ENCODE measurements at regions not wholly inside any gene's neighbourhood (a gene's known extent, or its start where the extent isn't known, plus 50 kb on each side); places are given as distances from the start of the nearest gene placed in this dataset.
"Not testable (repeated sequence)": the region's sequence is repeated elsewhere in the genome, so short reads cannot be mapped to it uniquely, and the experiment has no call there.

DNA sequence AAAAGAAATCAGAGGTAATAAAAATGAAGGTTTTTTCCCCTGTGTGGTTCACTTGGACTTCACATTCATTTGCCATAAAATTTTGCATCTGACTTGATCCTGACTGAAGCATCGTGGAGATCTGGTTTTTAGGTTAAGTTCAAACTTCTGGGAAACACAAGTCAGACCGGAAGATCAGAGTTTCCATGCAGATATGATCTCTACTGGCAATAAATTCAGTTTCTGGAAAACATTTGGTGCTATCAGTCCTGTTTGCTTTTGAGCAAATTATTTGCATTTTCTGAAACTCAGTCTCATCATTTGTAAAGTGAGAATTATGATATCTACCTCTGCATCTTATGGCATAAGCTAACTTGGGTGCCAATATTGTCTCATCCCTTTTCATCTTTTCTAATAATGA is 81.3 kb upstream of the KCNMA1 start:
- no peaks in the 10 kb centered on the region for H3K27me3 ChIP-seq (replicated peaks; ENCODE audit: insufficient read depth)
- DNase-seq (ENCODE audit: low spot score) (no peak), ATAC-seq (ENCODE audit: insufficient number of reproducible peaks, low FRiP score, low read depth) (no peak)
- TF ChIP-seq, protein P1, sequence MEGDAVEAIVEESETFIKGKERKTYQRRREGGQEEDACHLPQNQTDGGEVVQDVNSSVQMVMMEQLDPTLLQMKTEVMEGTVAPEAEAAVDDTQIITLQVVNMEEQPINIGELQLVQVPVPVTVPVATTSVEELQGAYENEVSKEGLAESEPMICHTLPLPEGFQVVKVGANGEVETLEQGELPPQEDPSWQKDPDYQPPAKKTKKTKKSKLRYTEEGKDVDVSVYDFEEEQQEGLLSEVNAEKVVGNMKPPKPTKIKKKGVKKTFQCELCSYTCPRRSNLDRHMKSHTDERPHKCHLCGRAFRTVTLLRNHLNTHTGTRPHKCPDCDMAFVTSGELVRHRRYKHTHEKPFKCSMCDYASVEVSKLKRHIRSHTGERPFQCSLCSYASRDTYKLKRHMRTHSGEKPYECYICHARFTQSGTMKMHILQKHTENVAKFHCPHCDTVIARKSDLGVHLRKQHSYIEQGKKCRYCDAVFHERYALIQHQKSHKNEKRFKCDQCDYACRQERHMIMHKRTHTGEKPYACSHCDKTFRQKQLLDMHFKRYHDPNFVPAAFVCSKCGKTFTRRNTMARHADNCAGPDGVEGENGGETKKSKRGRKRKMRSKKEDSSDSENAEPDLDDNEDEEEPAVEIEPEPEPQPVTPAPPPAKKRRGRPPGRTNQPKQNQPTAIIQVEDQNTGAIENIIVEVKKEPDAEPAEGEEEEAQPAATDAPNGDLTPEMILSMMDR (IDR thresholded peaks at IDR 0.05), result no peak
- no peaks in the 10 kb centered on the region for H3K36me3 ChIP-seq
- no peak overlapping the region for H3K27ac ChIP-seq
- no peaks in the 10 kb centered on the region for H3K9me3 ChIP-seq
- no peaks in the 10 kb centered on the region for H3K4me1 ChIP-seq (ENCODE audit: control insufficient read depth in 1 of 2, low read depth in 2 of 2)
- H3K4me3 ChIP-seq, result no peak overlapping the region

DNA sequence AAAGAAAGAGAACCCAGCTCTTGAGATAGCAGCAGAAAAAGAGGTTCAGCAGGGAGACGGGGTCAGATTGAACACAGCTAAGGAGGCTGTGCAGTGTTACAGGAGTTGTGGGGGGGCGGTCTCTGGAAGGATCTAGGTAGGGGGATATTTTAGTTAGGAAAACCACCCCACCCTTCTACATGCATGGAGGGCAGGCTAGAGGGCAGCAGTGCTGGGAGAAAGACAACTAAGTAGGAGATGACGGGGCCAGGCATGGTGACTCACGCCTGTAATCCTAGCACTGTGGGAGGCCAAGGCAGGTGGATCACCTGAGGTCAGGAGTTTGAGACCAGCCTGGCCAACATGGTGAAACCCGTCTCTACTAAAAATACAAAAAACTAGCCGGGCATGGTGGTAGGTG is 80.7 kb upstream of the KCNMA1 start:
- not testable (repeated sequence) for H3K36me3 ChIP-seq; H3K9me3 ChIP-seq; DNase-seq (ENCODE audit: low spot score); H3K27ac ChIP-seq; ATAC-seq (ENCODE audit: insufficient number of reproducible peaks, low FRiP score, low read depth); H3K27me3 ChIP-seq (replicated peaks; ENCODE audit: insufficient read depth); H3K4me3 ChIP-seq; H3K4me1 ChIP-seq (ENCODE audit: control insufficient read depth in 1 of 2, low read depth in 2 of 2)

DNA sequence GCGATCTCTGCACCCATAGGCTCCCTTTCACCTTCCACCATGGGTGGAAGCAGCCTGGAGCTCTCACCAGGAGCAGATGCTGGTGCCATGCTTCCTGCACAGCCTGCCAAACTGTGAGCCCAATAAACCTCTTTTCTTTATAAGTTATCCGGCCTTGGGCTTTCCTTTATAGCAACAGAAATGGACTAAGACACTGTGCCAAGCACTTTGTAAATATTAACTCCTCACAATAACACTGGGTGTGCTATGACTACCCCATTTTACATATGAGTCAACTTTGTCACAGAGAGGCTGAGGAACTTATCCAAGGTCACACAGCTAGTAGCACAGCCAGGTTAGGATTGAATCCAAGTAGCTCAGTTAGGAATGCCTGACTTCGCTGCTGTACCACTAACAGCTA is 79.7 kb upstream of the KCNMA1 start:
- no peak for DNase-seq (ENCODE audit: low spot score)
- no peaks in the 10 kb centered on the region for H3K36me3 ChIP-seq
- TF ChIP-seq, protein P1 (IDR thresholded peaks at IDR 0.05), result no peak
- H3K27ac ChIP-seq, result no peak overlapping the region
- H3K4me1 ChIP-seq (ENCODE audit: control insufficient read depth in 1 of 2, low read depth in 2 of 2), result no peaks in the 10 kb centered on the region
- no peaks in the 10 kb centered on the region for H3K27me3 ChIP-seq (replicated peaks; ENCODE audit: insufficient read depth)
- no peaks in the 10 kb centered on the region for H3K9me3 ChIP-seq
- H3K4me3 ChIP-seq, result no peak overlapping the region
- no peak for ATAC-seq (ENCODE audit: insufficient number of reproducible peaks, low FRiP score, low read depth)

DNA sequence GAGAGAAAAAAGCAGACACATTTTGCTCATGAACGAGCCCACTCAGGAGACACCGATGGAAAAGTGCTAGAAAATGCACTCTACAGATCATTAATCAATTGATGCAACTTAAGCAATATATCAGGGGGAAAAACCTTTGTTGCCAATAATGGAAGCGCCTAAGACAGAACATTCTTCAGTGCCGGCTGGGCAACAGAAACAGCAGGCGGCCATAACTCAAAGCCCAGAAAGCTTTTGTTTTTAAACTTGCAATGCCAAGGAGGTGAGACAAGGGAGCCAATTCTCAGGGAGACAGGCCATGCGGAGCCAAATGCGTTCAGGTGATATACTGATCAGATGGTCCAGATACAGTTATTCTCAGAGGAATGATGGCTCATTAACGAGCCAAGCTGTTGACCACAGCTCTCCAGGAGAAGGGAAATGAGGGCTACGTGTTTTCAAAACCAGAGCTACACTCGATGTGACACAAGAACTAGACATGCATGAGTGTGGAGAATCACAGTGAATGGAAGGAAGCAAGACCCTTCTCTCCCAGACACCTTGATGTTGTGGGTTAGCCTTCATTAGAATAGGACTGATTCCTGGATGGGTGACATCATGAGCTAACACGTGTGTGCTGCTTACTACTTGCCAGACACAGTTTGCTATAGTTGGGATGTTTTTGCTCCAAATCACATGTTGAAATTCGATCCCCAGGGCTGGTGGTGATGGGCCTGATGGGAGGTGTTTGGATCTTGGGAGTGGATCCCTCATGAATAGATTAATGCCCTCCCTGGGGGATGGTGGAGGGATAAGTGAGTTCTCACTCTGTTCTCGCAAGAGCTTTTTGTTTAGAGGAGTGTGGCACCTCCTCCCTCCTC is 79.1 kb upstream of the KCNMA1 start:
- no peak overlapping the region for H3K27ac ChIP-seq
- DNase-seq (ENCODE audit: low spot score), result no peak
- H3K27me3 ChIP-seq (replicated peaks; ENCODE audit: insufficient read depth), result no peaks in the 10 kb centered on the region
- no peaks in the 10 kb centered on the region for H3K36me3 ChIP-seq
- no peak for ATAC-seq (ENCODE audit: insufficient number of reproducible peaks, low FRiP score, low read depth)
- no peaks in the 10 kb centered on the region for H3K9me3 ChIP-seq
- TF ChIP-seq, protein P1 (IDR thresholded peaks at IDR 0.05), result no peak
- no peak overlapping the region for H3K4me3 ChIP-seq
- H3K4me1 ChIP-seq (ENCODE audit: control insufficient read depth in 1 of 2, low read depth in 2 of 2), result peaks cover 0 to under 1% of the 10 kb centered on the region in 2 donors

DNA sequence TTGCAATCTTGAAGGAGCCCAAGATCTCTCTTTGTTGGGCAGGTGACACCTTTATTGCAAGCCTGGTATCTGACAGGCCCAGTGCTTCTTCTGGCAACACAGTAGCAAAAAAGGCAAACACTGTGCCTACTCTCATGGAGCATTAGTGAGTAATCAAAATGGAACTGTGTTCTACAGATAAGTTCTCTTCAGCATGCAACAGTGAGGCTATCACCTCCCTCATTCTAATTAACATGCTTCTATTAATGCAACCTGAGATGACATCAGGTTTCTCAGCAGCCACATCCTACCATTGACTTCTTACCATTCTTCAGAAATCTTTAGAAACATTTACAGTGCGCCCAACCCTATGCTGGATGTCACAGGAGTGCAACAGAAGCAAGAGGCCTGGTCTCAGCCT is 77.9 kb upstream of the KCNMA1 start:
- TF ChIP-seq, protein P1 (IDR thresholded peaks at IDR 0.05), result no peak
- DNase-seq (ENCODE audit: low spot score), result no peak
- ATAC-seq (ENCODE audit: insufficient number of reproducible peaks, low FRiP score, low read depth), result no peak
- H3K36me3 ChIP-seq, result no peaks in the 10 kb centered on the region
- peaks cover 0 to 12% of the 10 kb centered on the region in 2 donors for H3K4me1 ChIP-seq (ENCODE audit: control insufficient read depth in 1 of 2, low read depth in 2 of 2)
- no peaks in the 10 kb centered on the region for H3K27me3 ChIP-seq (replicated peaks; ENCODE audit: insufficient read depth)
- H3K27ac ChIP-seq, result no peak overlapping the region
- no peak overlapping the region for H3K4me3 ChIP-seq
- no peaks in the 10 kb centered on the region for H3K9me3 ChIP-seq

DNA sequence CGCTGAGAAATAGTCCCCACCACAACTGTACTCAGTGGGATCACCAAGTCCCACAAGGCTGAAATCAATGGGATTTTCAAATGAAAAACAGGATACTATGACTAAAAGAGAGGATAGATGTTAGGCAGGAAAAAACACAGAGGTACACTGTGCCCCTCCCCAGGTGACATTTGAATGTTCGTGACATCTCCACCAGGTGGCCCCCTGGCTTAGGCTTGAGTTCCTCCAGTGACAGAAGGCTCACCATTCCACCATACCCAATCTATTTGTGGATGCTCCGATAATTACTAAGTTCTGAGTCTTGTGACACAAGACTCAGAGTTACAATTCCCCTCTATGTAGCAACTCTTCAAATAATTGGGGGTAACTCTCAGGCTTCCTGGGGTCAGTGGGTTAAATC is 77.5 kb upstream of the KCNMA1 start:
- no peaks in the 10 kb centered on the region for H3K36me3 ChIP-seq
- TF ChIP-seq, protein P1 (IDR thresholded peaks at IDR 0.05), result no peak
- H3K9me3 ChIP-seq, result no peaks in the 10 kb centered on the region
- H3K4me3 ChIP-seq, result no peak overlapping the region
- peaks cover 0 to 12% of the 10 kb centered on the region in 2 donors for H3K4me1 ChIP-seq (ENCODE audit: control insufficient read depth in 1 of 2, low read depth in 2 of 2)
- ATAC-seq (ENCODE audit: insufficient number of reproducible peaks, low FRiP score, low read depth) (no peak), DNase-seq (ENCODE audit: low spot score) (no peak)
- H3K27ac ChIP-seq, result no peak overlapping the region
- H3K27me3 ChIP-seq (replicated peaks; ENCODE audit: insufficient read depth), result no peaks in the 10 kb centered on the region

Measured in thoracic aorta (tissue), 2 donors.